ENCODE measurements at regions not wholly inside any gene's neighbourhood (a gene's known extent, or its start where the extent isn't known, plus 50 kb on each side); places are given as distances from the start of the nearest gene placed in this dataset.

- no peak for TF ChIP-seq CTCF (IDR thresholded peaks at IDR 0.05; ENCODE audit: borderline replicate concordance)
- Histone ChIP-seq H3K9me3 (replicated peaks) (peaks cover 30% of the 10 kb centered on the region), H3K4me3 (no peak overlapping the region), H3K36me3 (no peaks in the 10 kb centered on the region), H3K27me3 (ENCODE audit: low read depth) (no peaks in the 10 kb centered on the region), H3K27ac (replicated peaks) (no peak overlapping the region), H3K4me1 (no peaks in the 10 kb centered on the region)
- intact Hi-C loops (cut with micrococcal nuclease) = no loop called here
- no peak for DNase-seq
Measured at GRCh38 chr13:90400372-90400771, 947.1 kb upstream of the MIR17HG start.

- DNase-seq = no peak
- Histone ChIP-seq H3K4me3 (no peak overlapping the region), H3K4me1 (no peaks in the 10 kb centered on the region), H3K27ac (replicated peaks) (no peak overlapping the region), H3K27me3 (ENCODE audit: low read depth) (no peaks in the 10 kb centered on the region), H3K9me3 (replicated peaks) (peaks cover 30% of the 10 kb centered on the region), H3K36me3 (no peaks in the 10 kb centered on the region)
- no peak for TF ChIP-seq CTCF (IDR thresholded peaks at IDR 0.05; ENCODE audit: borderline replicate concordance)
- intact Hi-C loops (cut with micrococcal nuclease) = no loop called here
Measured at GRCh38 chr13:90401150-90401549, 946.3 kb upstream of the MIR17HG start.

GRCh38 chr13:90402102-90402501, 945.4 kb upstream of the MIR17HG start:
- peaks cover 30% of the 10 kb centered on the region for H3K9me3 ChIP-seq (replicated peaks)
- DNase-seq = no peak
- no peaks in the 10 kb centered on the region for H3K36me3 ChIP-seq
- H3K27me3 ChIP-seq (ENCODE audit: low read depth) = no peaks in the 10 kb centered on the region
- H3K4me3 ChIP-seq = no peak overlapping the region
- H3K4me1 ChIP-seq = no peaks in the 10 kb centered on the region
- no peak for TF ChIP-seq CTCF (IDR thresholded peaks at IDR 0.05; ENCODE audit: borderline replicate concordance)
- H3K27ac ChIP-seq (replicated peaks) = no peak overlapping the region
- intact Hi-C loops (cut with micrococcal nuclease) = no loop called here

GRCh38 chr13:90402613-90403012, 944.9 kb upstream of the MIR17HG start:
- no peaks in the 10 kb centered on the region for H3K27me3 ChIP-seq (ENCODE audit: low read depth)
- H3K9me3 ChIP-seq (replicated peaks) = peaks cover 30% of the 10 kb centered on the region
- H3K27ac ChIP-seq (replicated peaks) = no peak overlapping the region
- TF ChIP-seq CTCF (IDR thresholded peaks at IDR 0.05; ENCODE audit: borderline replicate concordance) = no peak
- no peaks in the 10 kb centered on the region for H3K4me1 ChIP-seq
- DNase-seq = no peak
- no peaks in the 10 kb centered on the region for H3K36me3 ChIP-seq
- H3K4me3 ChIP-seq = no peak overlapping the region
- intact Hi-C loops (cut with micrococcal nuclease) = no loop called here

- H3K27me3 ChIP-seq (ENCODE audit: low read depth) = no peaks in the 10 kb centered on the region
- DNase-seq = no peak
- H3K36me3 ChIP-seq = no peaks in the 10 kb centered on the region
- H3K4me1 ChIP-seq = no peaks in the 10 kb centered on the region
- H3K4me3 ChIP-seq = no peak overlapping the region
- TF ChIP-seq CTCF (IDR thresholded peaks at IDR 0.05; ENCODE audit: borderline replicate concordance) = no peak
- peaks cover 30% of the 10 kb centered on the region for H3K9me3 ChIP-seq (replicated peaks)
- no peak overlapping the region for H3K27ac ChIP-seq (replicated peaks)
- intact Hi-C loops (cut with micrococcal nuclease) = no loop called here
Measured at GRCh38 chr13:90403330-90404082, 944.0 kb upstream of the MIR17HG start.

Measured in left ventricle myocardium inferior (tissue), 1 donor.